ENCODE measurements at regions not wholly inside any gene's neighbourhood (a gene's known extent, or its start where the extent isn't known, plus 50 kb on each side); places are given as distances from the start of the nearest gene placed in this dataset.
"Not testable (repeated sequence)": the region's sequence is repeated elsewhere in the genome, so short reads cannot be mapped to it uniquely, and the experiment has no call there.

- no peaks in the 10 kb centered on the region for H3K36me3 Mint-ChIP-seq (ENCODE audit: insufficient read depth)
- peaks cover 2% of the 10 kb centered on the region for H3K9me3 Mint-ChIP-seq
- DNase-seq = no peak
- H3K27me3 Mint-ChIP-seq (ENCODE audit: low read depth) = no peaks in the 10 kb centered on the region
- no peak for ATAC-seq
- peaks cover 26% of the 10 kb centered on the region for H3K4me1 Mint-ChIP-seq (ENCODE audit: low read depth)
- no peak overlapping the region for H3K4me3 Mint-ChIP-seq
These were observed 173.9 kb upstream of the LMCD1 start for GRCh38 chr3:8327739-8328138.

GRCh38 chr3:8328967-8329366, 172.7 kb upstream of the LMCD1 start:
- Mint-ChIP-seq H3K4me1 (ENCODE audit: low read depth) (peaks cover 26% of the 10 kb centered on the region), H3K36me3 (ENCODE audit: insufficient read depth) (no peaks in the 10 kb centered on the region), H3K27me3 (ENCODE audit: low read depth) (no peaks in the 10 kb centered on the region), H3K9me3 (peaks cover 3% of the 10 kb centered on the region), H3K4me3 (no peak overlapping the region)
- DNase-seq = no peak
- ATAC-seq = no peak

- no peak overlapping the region for H3K4me3 Mint-ChIP-seq
- no peaks in the 10 kb centered on the region for H3K36me3 Mint-ChIP-seq (ENCODE audit: insufficient read depth)
These were observed 172.0 kb upstream of the LMCD1 start for GRCh38 chr3:8329598-8329997.

GRCh38 chr3:8336456-8336855, 165.2 kb upstream of the LMCD1 start:
- ATAC-seq (no peak), DNase-seq (no peak)
- H3K4me3 Mint-ChIP-seq = no peak overlapping the region
- no peaks in the 10 kb centered on the region for H3K4me1 Mint-ChIP-seq (ENCODE audit: low read depth)
- H3K27me3 Mint-ChIP-seq (ENCODE audit: low read depth) = peaks cover 2% of the 10 kb centered on the region
- H3K9me3 Mint-ChIP-seq = peaks cover 3% of the 10 kb centered on the region
- H3K36me3 Mint-ChIP-seq (ENCODE audit: insufficient read depth) = no peaks in the 10 kb centered on the region

More at GRCh38 chr3:8329598-8329997, 172.0 kb upstream of the LMCD1 start:
- H3K9me3 Mint-ChIP-seq = peaks cover 3% of the 10 kb centered on the region
- no peak for DNase-seq
- H3K4me1 Mint-ChIP-seq (ENCODE audit: low read depth) = peaks cover 25% of the 10 kb centered on the region
- no peaks in the 10 kb centered on the region for H3K27me3 Mint-ChIP-seq (ENCODE audit: low read depth)
- no peak for ATAC-seq

GRCh38 chr3:8338424-8338823, 163.2 kb upstream of the LMCD1 start:
- no peak for DNase-seq
- H3K4me1 Mint-ChIP-seq (ENCODE audit: low read depth) = no peaks in the 10 kb centered on the region
- ATAC-seq = no peak
- no peaks in the 10 kb centered on the region for H3K9me3 Mint-ChIP-seq
- no peak overlapping the region for H3K4me3 Mint-ChIP-seq
- peaks cover 2% of the 10 kb centered on the region for H3K27me3 Mint-ChIP-seq (ENCODE audit: low read depth)
- H3K36me3 Mint-ChIP-seq (ENCODE audit: insufficient read depth) = no peaks in the 10 kb centered on the region

GRCh38 chr3:8341821-8342247, 159.8 kb upstream of the LMCD1 start:
- DNase-seq (no peak), ATAC-seq (no peak)
- Mint-ChIP-seq H3K27me3 (ENCODE audit: low read depth) (peaks cover 2% of the 10 kb centered on the region), H3K4me1 (ENCODE audit: low read depth) (no peaks in the 10 kb centered on the region), H3K36me3 (ENCODE audit: insufficient read depth) (no peaks in the 10 kb centered on the region), H3K4me3 (no peak overlapping the region), H3K9me3 (peaks cover 26% of the 10 kb centered on the region)

GRCh38 chr3:8343058-8343457, 158.6 kb upstream of the LMCD1 start:
- Mint-ChIP-seq H3K27me3 (ENCODE audit: low read depth) (peaks cover 2% of the 10 kb centered on the region), H3K4me1 (ENCODE audit: low read depth) (no peaks in the 10 kb centered on the region), H3K4me3 (no peak overlapping the region), H3K36me3 (ENCODE audit: insufficient read depth) (no peaks in the 10 kb centered on the region), H3K9me3 (peaks cover 26% of the 10 kb centered on the region)
- DNase-seq (no peak), ATAC-seq (no peak)

GRCh38 chr3:8345398-8345797, 156.2 kb upstream of the LMCD1 start:
- DNase-seq (no peak), ATAC-seq (no peak)
- no peaks in the 10 kb centered on the region for H3K4me1 Mint-ChIP-seq (ENCODE audit: low read depth)
- peaks cover 2% of the 10 kb centered on the region for H3K36me3 Mint-ChIP-seq (ENCODE audit: insufficient read depth)
- H3K9me3 Mint-ChIP-seq = peaks cover 26% of the 10 kb centered on the region
- no peaks in the 10 kb centered on the region for H3K27me3 Mint-ChIP-seq (ENCODE audit: low read depth)
- no peak overlapping the region for H3K4me3 Mint-ChIP-seq

- peaks cover 29% of the 10 kb centered on the region for H3K9me3 Mint-ChIP-seq
- peaks cover 6% of the 10 kb centered on the region for H3K4me1 Mint-ChIP-seq (ENCODE audit: low read depth)
- H3K27me3 Mint-ChIP-seq (ENCODE audit: low read depth) = no peaks in the 10 kb centered on the region
- no peak overlapping the region for H3K4me3 Mint-ChIP-seq
- ATAC-seq (no peak), DNase-seq (no peak)
- H3K36me3 Mint-ChIP-seq (ENCODE audit: insufficient read depth) = peaks cover 2% of the 10 kb centered on the region
These were observed 153.5 kb upstream of the LMCD1 start for GRCh38 chr3:8348076-8348475.

- H3K36me3 Mint-ChIP-seq (ENCODE audit: insufficient read depth) = peaks cover 2% of the 10 kb centered on the region
- no peak for DNase-seq
- H3K9me3 Mint-ChIP-seq = peaks cover 3% of the 10 kb centered on the region
- no peak overlapping the region for H3K4me3 Mint-ChIP-seq
- H3K27me3 Mint-ChIP-seq (ENCODE audit: low read depth) = no peaks in the 10 kb centered on the region
- ATAC-seq = no peak
- peaks cover 32% of the 10 kb centered on the region for H3K4me1 Mint-ChIP-seq (ENCODE audit: low read depth)
These were observed 149.1 kb upstream of the LMCD1 start for GRCh38 chr3:8352475-8352874.

GRCh38 chr3:8353364-8353763, 148.3 kb upstream of the LMCD1 start:
- ATAC-seq = no peak
- Mint-ChIP-seq H3K4me3 (no peak overlapping the region), H3K4me1 (ENCODE audit: low read depth) (peaks cover 41% of the 10 kb centered on the region), H3K36me3 (ENCODE audit: insufficient read depth) (peaks cover 4% of the 10 kb centered on the region), H3K9me3 (peaks cover 9% of the 10 kb centered on the region), H3K27me3 (ENCODE audit: low read depth) (no peaks in the 10 kb centered on the region)
- DNase-seq = no peak

- peaks cover 17% of the 10 kb centered on the region for H3K9me3 Mint-ChIP-seq
- peaks cover 51% of the 10 kb centered on the region for H3K4me1 Mint-ChIP-seq (ENCODE audit: low read depth)
- no peak overlapping the region for H3K4me3 Mint-ChIP-seq
- no peak for DNase-seq
- no peak for ATAC-seq
- H3K27me3 Mint-ChIP-seq (ENCODE audit: low read depth) = no peaks in the 10 kb centered on the region
- H3K36me3 Mint-ChIP-seq (ENCODE audit: insufficient read depth) = peaks cover 3% of the 10 kb centered on the region
These were observed 146.3 kb upstream of the LMCD1 start for GRCh38 chr3:8355346-8355745.

- peaks cover 19% of the 10 kb centered on the region for H3K9me3 Mint-ChIP-seq
- DNase-seq; H3K4me3 Mint-ChIP-seq; ATAC-seq; H3K27me3 Mint-ChIP-seq (ENCODE audit: low read depth); H3K36me3 Mint-ChIP-seq (ENCODE audit: insufficient read depth): not testable (repeated sequence)
- H3K4me1 Mint-ChIP-seq (ENCODE audit: low read depth) = peaks cover 51% of the 10 kb centered on the region
These were observed 145.6 kb upstream of the LMCD1 start for GRCh38 chr3:8356066-8356465.

GRCh38 chr3:8357859-8358258, 143.8 kb upstream of the LMCD1 start:
- ATAC-seq (no peak), DNase-seq (no peak)
- peaks cover 23% of the 10 kb centered on the region for H3K9me3 Mint-ChIP-seq
- no peaks in the 10 kb centered on the region for H3K27me3 Mint-ChIP-seq (ENCODE audit: low read depth)
- H3K4me3 Mint-ChIP-seq = no peak overlapping the region
- H3K4me1 Mint-ChIP-seq (ENCODE audit: low read depth) = peaks cover 50% of the 10 kb centered on the region
- peaks cover 3% of the 10 kb centered on the region for H3K36me3 Mint-ChIP-seq (ENCODE audit: insufficient read depth)

- Mint-ChIP-seq H3K4me3 (no peak overlapping the region), H3K4me1 (ENCODE audit: low read depth) (peaks cover 44% of the 10 kb centered on the region), H3K36me3 (ENCODE audit: insufficient read depth) (peaks cover 3% of the 10 kb centered on the region), H3K9me3 (peaks cover 23% of the 10 kb centered on the region), H3K27me3 (ENCODE audit: low read depth) (no peaks in the 10 kb centered on the region)
- no peak for ATAC-seq
- no peak for DNase-seq
These were observed 142.5 kb upstream of the LMCD1 start for GRCh38 chr3:8359133-8359532.

GRCh38 chr3:8363200-8363599, 138.4 kb upstream of the LMCD1 start:
- peaks cover 18% of the 10 kb centered on the region for H3K9me3 Mint-ChIP-seq
- H3K4me1 Mint-ChIP-seq (ENCODE audit: low read depth) = peaks cover 14% of the 10 kb centered on the region
- DNase-seq (no peak), ATAC-seq (no peak)
- no peaks in the 10 kb centered on the region for H3K27me3 Mint-ChIP-seq (ENCODE audit: low read depth)
- H3K36me3 Mint-ChIP-seq (ENCODE audit: insufficient read depth) = peaks cover 1% of the 10 kb centered on the region
- H3K4me3 Mint-ChIP-seq = no peak overlapping the region
